GM12892 (cell line): ENCODE measurements at regions not wholly inside any gene's neighbourhood (a gene's known extent, or its start where the extent isn't known, plus 50 kb on each side); places are given as distances from the start of the nearest gene placed in this dataset.

Source experiments
- POLR2AphosphoS5 ChIP-seq: IDR thresholded peaks from 2 replicates; pipeline ENCODE4 v1.6.1; 2011; ENCODE audit warnings: low read depth, low read length, control low read depth
- TAF1 ChIP-seq: IDR thresholded peaks from 2 replicates; pipeline ENCODE4 v1.6.1; 2011; ENCODE audit warnings: low read depth, mild to moderate bottlenecking, control low read depth, low read length, borderline replicate concordance

GRCh38 chrX:21153503-21153902 lies 220.7 kb upstream of the CNKSR2 start:
- no peak for TF ChIP-seq TAF1
- TF ChIP-seq POLR2AphosphoS5: no peak
